Fibroblast of lung (primary cell): ENCODE measurements at regions not wholly inside any gene's neighbourhood (a gene's known extent, or its start where the extent isn't known, plus 50 kb on each side); places are given as distances from the start of the nearest gene placed in this dataset.

Experiments
- CTCF ChIP-seq, 2 donors: IDR thresholded peaks in 1 of 2; conservative IDR thresholded peaks in 1 of 2; 1 replicate in 1 of 2; 2 replicates in 1 of 2; pipeline ENCODE4 v1.5.1; 2011 to 2012; ENCODE audit warnings: low read length in 2 of 2, control low read depth in 1 of 2, inconsistent platforms in 1 of 2, low read depth in 1 of 2, mild to moderate bottlenecking in 1 of 2
- EZH2 ChIP-seq: IDR thresholded peaks from 2 replicates; pipeline ENCODE4 v1.5.1; 2012; ENCODE audit warnings: low read length, control low read depth, mild to moderate bottlenecking; ENCODE audit errors: missing control alignments

DNA sequence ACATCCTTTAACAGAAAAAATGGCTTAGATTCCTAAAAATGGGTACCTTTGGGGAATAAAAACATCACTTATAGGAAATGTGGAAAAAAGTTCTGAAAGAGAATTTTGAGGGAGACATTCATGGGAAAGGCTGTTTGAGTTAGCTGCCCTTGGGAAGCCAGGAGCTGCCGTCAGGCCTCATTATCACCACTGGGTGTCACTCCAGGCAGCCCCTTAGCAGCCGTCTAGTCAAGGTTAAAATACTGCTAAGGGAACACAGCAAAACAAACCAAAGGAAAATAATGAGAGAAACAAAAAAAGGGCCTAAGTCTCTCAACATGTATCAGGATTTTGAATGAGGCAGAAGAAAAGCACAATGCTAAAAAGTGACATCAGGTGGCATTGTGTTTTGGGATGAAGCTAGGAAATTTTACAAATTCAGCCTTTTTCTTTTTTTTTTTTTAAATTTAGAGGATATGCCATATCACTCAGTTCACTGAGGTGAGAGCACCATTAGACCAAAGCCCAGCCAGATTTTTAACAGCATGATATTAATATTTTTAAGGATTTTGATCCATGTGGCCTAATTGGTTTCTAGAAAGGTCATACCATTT is 235.3 kb downstream of the GPAT3 start:
- TF ChIP-seq CTCF (conservative IDR thresholded peaks at IDR 0.05 in 1 of 2, IDR thresholded peaks at IDR 0.05 in 1 of 2; ENCODE audit: low read depth in 1 of 2, low read length in 2 of 2) (peak; percentile 53 to 62), EZH2 (no peak)
